NCI-H345 treated with DMSO at 0.1 percent for 48 hours (cell line): ENCODE measurements at regions not wholly inside any gene's neighbourhood (a gene's known extent, or its start where the extent isn't known, plus 50 kb on each side); places are given as distances from the start of the nearest gene placed in this dataset.

Experiments used
- DNase-seq: peaks from one replicate; lab custom pipeline; 2025; ENCODE audit not compliant: unreplicated experiment; lab: John Stamatoyannopoulos, UW

DNA sequence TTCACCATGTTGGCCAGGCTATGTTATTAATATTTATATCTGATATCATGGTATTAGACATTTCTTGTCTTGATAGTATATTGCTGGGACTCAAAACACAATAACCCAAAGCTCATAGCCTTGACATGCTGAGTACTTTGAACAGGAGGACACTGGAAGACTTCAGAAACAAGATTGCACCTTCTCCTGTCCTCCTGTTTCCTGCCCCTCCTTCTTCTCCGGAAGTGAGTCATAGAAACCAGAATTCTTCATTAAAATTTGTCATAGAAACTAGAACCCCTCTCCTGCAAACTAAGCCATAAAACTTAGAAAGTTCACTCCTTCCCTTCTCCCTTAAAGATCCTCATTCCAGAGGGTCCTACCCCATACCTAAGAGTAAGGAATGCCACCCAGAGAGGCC is 400.2 kb downstream of the SLITRK5 start:
- no peak for DNase-seq

- no peak for DNase-seq
Measured at GRCh38 chr13:88074794-88075510, 403.8 kb downstream of the SLITRK5 start.

DNA sequence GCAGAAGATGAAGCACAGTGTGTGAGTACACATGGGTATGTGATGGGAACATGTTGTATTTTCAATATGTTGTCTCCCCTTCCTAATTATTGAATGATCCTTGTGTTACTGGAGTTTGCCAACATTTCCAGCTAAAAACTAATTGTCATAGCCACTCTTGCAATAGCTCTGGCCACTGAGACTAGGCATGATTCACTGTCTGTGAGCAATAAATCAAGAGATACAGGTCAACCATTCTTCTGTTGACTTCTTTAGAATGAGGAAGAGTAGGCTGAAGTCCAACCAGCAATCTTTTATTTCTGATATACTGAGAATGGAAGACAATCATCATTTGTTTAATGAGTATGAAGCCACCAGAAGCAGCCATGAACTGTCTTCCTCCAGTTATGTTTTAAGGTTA is 413.9 kb downstream of the SLITRK5 start:
- DNase-seq: no peak

DNA sequence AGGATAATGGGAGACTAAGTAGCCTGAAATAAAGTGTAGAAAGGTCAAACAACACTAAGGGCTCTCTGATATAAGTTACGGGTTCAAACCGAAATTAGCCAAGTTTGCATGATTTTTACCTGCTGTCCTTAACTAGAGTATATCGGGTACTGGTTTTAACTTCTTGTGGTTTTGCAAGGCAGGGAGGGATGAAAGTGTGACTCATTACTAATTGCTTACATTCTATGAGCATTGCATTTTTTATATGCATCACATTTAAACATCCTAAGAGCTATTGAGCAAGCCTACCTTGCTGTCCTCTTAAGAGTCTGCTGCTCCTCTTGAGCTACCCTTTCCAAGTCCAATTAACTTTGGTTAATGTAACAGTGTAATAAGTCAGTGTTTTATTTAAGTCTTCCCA is 415.4 kb downstream of the SLITRK5 start:
- DNase-seq: no peak

- DNase-seq: no peak
Measured at GRCh38 chr13:88097541-88097940, 426.4 kb downstream of the SLITRK5 start.

- no peak for DNase-seq
Measured at GRCh38 chr13:88103824-88104223, 432.7 kb downstream of the SLITRK5 start.

- no peak for DNase-seq
Measured at GRCh38 chr13:88104576-88104975, 433.4 kb downstream of the SLITRK5 start.

GRCh38 chr13:88107570-88107969 is 436.4 kb downstream of the SLITRK5 start:
- no peak for DNase-seq

- DNase-seq: no peak
Measured at GRCh38 chr13:88112526-88112925, 441.4 kb downstream of the SLITRK5 start.

DNA sequence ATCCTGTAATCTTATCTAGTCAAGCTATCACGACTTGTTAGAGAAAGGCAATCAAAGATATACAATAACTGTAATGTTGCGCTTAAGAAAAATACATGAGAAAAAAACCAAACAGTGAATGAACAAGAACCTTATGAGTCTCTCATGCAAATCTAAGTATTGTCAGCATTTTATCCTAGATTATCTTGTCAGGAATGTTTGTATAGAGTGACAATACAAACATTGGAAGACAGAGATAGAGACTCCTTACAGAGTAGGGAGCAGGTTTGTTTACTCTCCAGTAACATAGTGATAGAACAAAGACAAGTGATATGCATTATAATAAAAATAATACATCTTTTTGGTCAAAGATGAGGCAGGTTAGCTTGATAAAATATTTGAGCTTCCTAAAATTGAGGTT is 444.8 kb downstream of the SLITRK5 start:
- no peak for DNase-seq

DNA sequence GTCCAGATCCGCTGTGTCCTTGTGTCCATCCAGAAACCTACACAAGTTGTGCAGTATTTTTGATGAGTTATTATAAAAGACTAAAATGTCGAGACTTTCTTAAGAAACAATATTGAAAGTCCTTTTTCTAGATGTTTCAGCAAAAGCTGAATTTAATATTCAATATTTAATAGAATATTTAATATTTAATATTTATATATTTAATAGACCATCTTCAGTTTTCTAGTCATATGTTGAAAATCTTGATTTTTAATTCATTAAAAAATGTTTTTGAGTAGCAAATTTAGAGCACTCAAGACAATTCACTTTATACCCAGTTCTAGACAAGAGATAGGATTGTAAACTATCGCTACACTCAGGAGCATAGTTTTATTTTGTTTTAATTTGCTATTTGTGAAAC is 447.8 kb downstream of the SLITRK5 start:
- DNase-seq: no peak

DNA sequence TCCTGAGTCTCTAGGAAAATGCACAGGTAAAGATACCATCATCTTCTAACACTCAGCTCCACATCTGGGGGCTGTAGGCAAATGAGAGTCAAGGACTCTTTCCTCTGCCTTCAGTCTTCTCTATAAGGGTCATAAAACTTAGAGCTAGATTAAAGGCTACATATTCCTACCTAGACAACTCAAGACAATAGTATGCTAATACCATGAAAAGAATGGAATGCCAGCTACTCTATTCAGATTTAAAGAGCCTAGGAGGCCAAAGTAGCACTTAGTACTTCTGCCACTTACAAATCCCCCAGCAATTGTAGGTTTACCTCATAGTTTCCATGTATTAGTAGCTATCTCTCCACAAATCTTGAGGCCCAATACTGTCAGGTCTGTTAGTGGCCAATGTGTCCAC is 453.0 kb downstream of the SLITRK5 start:
- DNase-seq: no peak

GRCh38 chr13:88125055-88125454 is 453.9 kb downstream of the SLITRK5 start:
- DNase-seq: no peak

DNA sequence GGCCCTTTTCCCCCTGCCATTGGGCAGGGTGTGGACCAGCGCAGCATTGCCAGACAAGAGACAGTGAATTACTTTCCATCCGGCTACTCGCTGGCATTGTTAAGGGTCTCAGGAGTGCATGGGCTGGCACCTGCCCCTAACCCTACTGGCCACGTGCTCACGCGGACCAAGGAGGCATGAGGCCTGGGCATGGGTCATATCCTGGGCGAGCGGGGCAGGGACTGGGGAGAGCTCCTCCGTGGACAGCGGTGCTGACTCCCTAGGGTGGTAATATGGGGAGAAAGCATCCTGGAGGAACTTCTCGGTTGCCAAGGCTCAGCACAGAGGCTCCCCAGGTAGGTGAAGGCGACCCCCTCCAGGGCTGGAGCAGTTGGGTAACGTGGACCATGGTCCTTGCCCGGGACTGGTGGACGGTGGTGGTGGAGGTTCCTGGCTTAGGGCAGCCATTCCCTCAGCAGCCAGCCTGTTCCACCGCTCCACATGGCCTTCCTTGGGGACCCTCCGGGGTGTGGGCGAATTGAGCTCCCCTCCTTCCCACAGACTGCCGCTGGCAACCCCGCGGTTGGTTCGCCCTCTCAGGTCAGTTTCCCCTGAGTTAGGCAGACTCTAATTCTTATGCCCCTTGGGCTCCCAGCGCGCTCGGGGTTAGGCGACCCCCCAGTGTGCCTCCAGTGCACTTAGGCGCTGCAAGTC is 465.1 kb downstream of the SLITRK5 start:
- DNase-seq: no peak

DNA sequence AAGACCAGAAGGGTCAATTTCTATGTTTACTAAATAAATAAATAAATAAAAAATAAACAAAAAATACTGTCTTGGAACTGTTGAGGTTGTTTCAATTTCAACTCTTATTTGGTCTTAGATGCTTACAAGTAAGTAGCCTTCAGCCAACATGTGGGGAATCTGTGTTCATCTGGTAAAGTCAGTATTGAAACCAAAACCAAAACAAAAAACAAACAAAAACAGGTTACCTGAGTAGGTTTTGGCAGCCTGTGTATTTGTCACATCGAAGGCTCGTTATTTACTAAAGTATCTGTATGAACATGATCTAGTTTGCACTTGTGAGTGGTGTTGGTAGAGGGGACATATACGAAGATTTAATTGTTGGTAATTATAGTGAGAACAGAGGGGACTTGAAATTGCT is 471.5 kb downstream of the SLITRK5 start:
- DNase-seq: no peak

DNA sequence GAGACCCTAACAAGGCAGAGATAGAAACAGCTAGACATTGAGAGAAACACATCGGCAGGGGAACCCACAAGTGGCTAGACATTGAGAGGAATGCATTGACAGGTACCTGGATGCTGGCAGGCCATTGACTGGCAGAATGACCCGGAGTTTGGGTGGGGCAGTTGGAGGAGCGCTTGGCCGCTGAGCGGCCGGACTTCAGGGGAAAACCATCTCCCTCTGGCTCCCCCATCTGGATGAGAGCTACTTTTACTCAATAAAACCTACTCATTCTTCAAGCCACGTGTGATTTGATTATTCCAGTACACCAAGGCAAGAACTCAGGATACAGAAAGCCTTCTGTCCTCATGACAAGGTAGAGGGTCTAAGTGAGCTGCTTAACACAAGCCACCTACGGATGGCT is 473.4 kb downstream of the SLITRK5 start:
- DNase-seq: no peak

GRCh38 chr13:88153353-88153752 is 482.2 kb downstream of the SLITRK5 start:
- no peak for DNase-seq

GRCh38 chr13:88154001-88154400 is 482.8 kb downstream of the SLITRK5 start:
- no peak for DNase-seq

- DNase-seq: no peak
Measured at GRCh38 chr13:88162076-88162702, 491.0 kb downstream of the SLITRK5 start.

- DNase-seq: no peak
Measured at GRCh38 chr13:88176231-88176630, 505.1 kb downstream of the SLITRK5 start.

DNA sequence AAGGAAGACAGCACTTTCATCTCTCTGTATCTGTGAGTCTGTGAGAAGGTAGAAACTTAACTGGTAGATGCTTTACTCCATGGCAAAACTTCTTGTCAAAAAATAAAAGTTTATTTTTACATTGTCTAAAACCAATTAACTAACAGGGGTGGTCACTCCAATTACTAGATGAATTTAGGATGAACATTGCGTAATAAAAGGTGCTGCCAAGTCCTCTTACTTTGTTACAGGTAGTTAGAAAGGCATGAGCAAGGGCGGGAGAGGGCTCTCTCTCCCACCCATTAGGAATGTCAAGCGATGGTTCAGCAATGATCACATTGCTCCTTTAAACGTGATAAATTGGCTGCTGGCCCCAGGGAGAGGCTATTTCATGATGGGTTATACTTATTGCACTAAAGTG is 512.3 kb downstream of the SLITRK5 start:
- DNase-seq: no peak

GRCh38 chr13:88188986-88189385 is 517.8 kb downstream of the SLITRK5 start:
- DNase-seq: no peak
